GM20000 (cell line): ENCODE measurements at regions not wholly inside any gene's neighbourhood (a gene's known extent, or its start where the extent isn't known, plus 50 kb on each side); places are given as distances from the start of the nearest gene placed in this dataset.

Experiments used
- DNase-seq: peaks from one replicate; pipeline ENCODE4 v3.0.0; 2012; ENCODE audit warnings: low spot score
- CTCF ChIP-seq: IDR thresholded peaks from 2 replicates; pipeline ENCODE4 v1.5.1; 2012; ENCODE audit warnings: mild to moderate bottlenecking, control low read depth; ENCODE audit errors: extremely low read depth, missing control alignments

- no peak for TF ChIP-seq CTCF
- no peak for DNase-seq
Measured at GRCh38 chr12:92419201-92419600, 273.6 kb upstream of the BTG1 start.

- TF ChIP-seq CTCF, result no peak
- no peak for DNase-seq
Measured at GRCh38 chr12:92418381-92418780, 272.7 kb upstream of the BTG1 start.

DNA sequence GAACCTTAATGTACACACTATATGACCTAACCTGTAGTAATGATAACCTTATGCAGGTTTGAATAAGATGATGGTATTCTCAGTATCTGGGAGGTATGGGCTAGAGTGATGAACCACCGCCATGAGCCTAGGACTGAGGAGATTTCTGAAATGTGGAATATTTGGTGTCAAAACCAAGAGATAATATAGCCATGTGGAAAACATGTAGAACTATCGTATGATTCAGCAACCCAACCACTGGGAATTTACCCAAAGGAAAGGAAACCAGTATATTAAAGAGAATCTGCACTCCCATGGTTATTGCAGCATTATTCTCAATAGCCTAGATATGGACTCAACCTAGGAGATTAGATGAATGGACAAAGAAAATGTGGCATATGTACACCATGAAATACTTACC is 271.7 kb upstream of the BTG1 start:
- DNase-seq, result no peak
- TF ChIP-seq CTCF, result no peak

- DNase-seq, result no peak
- TF ChIP-seq CTCF, result no peak
Measured at GRCh38 chr12:92416385-92416812, 270.8 kb upstream of the BTG1 start.

GRCh38 chr12:92414170-92415070 is 268.8 kb upstream of the BTG1 start:
- no peak for TF ChIP-seq CTCF
- DNase-seq, result no peak

- DNase-seq, result no peak
- no peak for TF ChIP-seq CTCF
Measured at GRCh38 chr12:92413286-92413685, 267.6 kb upstream of the BTG1 start.

- no peak for TF ChIP-seq CTCF
- DNase-seq, result no peak
Measured at GRCh38 chr12:92412856-92413255, 267.2 kb upstream of the BTG1 start.
